ENCODE measurements at regions not wholly inside any gene's neighbourhood (a gene's known extent, or its start where the extent isn't known, plus 50 kb on each side); places are given as distances from the start of the nearest gene placed in this dataset.

- TF ChIP-seq FOXK2 (IDR thresholded peaks at IDR 0.05) = no peak
- TF ChIP-seq ELF4 (IDR thresholded peaks at IDR 0.05) = no peak
- no peak for TF ChIP-seq SP1 (IDR thresholded peaks at IDR 0.05)
- no peak for TF ChIP-seq PKNOX1 (IDR thresholded peaks at IDR 0.05)
- TF ChIP-seq NFRKB (IDR thresholded peaks at IDR 0.05) = no peak
- TF ChIP-seq L3MBTL2 (conservative IDR thresholded peaks at IDR 0.05) = no peak
These were observed 96.3 kb upstream of the ZNF469 start for GRCh38 chr16:88286301-88286923.
